ENCODE measurements at regions not wholly inside any gene's neighbourhood (a gene's known extent, or its start where the extent isn't known, plus 50 kb on each side); places are given as distances from the start of the nearest gene placed in this dataset.

DNA sequence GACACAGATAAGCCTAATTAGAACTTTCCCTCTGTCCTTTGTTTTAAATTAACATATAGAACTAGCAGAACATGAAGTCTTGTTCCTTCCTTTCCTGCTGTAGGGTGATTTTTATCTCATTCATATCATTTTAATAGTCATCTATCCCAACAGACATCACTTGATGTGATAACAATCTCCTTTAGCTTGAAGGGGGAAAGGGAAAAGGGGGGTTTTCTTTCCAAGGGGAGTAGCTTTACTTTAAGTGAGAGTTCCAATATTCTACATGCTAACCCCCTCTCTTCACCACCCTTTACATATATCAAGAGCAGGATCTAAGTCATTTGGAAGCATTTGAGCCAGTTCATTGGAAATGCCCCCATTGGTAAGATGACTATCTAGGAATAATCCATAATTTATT lies 241.9 kb downstream of the HHIPL2 start:
- TF ChIP-seq, protein P1, sequence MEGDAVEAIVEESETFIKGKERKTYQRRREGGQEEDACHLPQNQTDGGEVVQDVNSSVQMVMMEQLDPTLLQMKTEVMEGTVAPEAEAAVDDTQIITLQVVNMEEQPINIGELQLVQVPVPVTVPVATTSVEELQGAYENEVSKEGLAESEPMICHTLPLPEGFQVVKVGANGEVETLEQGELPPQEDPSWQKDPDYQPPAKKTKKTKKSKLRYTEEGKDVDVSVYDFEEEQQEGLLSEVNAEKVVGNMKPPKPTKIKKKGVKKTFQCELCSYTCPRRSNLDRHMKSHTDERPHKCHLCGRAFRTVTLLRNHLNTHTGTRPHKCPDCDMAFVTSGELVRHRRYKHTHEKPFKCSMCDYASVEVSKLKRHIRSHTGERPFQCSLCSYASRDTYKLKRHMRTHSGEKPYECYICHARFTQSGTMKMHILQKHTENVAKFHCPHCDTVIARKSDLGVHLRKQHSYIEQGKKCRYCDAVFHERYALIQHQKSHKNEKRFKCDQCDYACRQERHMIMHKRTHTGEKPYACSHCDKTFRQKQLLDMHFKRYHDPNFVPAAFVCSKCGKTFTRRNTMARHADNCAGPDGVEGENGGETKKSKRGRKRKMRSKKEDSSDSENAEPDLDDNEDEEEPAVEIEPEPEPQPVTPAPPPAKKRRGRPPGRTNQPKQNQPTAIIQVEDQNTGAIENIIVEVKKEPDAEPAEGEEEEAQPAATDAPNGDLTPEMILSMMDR (conservative IDR thresholded peaks at IDR 0.05) = no peak
- TF ChIP-seq ZFX (IDR thresholded peaks at IDR 0.05) = no peak

Measured in C4-2B (cell line).